HS-27A (cell line): ENCODE measurements at regions not wholly inside any gene's neighbourhood (a gene's known extent, or its start where the extent isn't known, plus 50 kb on each side); places are given as distances from the start of the nearest gene placed in this dataset.

Source experiments
- DNase-seq: peaks from one replicate; pipeline ENCODE4 v3.0.0-alpha.2; 2012; ENCODE audit warnings: low read depth, missing footprints

DNA sequence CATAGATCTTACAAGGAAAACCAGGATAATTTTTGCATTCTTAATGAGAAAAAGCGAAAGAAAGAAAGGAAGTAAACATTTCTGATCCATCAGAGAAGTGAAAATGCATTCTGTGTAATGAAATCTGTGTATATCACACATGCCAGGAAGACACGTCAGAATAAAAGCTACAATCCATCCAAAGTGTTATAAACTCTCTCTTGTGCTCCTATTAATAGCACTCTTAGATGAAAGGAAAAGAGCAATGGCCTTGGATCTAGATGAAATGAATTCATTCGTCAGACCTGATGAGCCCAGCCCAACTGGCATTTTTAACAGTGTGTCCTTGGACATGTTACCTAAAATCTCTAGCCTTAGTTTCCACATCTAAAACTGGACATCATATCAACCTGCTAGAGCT is 885.5 kb downstream of the CDH11 start:
- DNase-seq: no peak

DNA sequence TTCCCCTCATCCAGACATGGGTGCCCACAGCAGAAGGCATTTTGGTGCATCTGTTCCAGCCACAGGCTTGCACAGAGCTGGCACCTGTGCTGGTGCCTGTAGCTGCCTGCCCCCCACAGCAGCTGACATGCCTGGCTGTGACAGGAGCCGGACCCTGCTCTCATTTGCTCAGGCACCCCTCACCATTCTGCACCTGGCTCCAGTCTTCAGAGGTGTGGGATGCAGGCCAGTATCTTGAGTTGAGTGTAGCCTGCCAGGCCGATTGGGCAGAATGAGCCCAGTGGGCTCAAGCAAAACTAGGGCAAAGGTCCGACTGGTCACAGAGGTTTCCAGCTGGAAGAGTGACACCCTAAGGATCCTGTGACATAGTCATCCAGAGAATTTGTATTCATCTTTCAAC is 887.7 kb downstream of the CDH11 start:
- DNase-seq: no peak

DNA sequence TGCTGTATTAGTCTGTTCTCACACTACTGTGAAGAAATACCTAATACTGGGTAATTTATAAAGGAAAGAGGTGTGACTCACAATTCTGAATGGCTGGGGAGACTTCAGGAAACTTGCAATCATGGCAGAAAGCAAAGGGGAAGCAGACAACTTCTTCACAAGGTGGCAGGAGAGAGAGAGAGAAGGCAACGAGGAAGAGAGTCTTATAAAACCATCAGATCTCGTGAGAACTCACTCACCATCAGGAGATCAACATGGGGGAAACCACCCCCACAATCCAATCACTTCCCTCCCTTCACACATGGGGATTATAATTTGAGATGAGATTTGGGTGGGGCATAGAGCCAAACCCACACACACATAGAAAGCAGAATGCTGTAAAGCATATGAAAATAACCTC is 896.2 kb downstream of the CDH11 start:
- no peak for DNase-seq

DNA sequence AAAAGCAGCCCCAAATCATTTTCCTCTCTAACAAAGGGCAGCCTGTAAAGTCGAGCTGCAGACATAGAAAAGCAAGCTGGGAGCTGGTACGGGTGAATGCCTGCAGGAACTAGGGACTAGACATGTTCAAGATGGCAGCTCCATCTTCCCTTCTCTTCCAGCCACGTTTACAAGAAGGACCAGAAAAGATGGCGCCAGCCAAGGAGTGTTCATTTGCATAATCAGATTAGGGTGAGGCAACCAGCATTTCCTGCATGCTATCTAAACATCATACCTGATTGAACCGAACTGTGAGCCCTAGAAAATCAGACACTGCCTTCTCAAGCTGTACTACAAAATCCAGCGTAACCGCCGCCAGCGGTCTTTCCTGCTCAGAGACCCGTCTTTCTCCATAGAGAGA is 896.8 kb downstream of the CDH11 start:
- DNase-seq: no peak

DNA sequence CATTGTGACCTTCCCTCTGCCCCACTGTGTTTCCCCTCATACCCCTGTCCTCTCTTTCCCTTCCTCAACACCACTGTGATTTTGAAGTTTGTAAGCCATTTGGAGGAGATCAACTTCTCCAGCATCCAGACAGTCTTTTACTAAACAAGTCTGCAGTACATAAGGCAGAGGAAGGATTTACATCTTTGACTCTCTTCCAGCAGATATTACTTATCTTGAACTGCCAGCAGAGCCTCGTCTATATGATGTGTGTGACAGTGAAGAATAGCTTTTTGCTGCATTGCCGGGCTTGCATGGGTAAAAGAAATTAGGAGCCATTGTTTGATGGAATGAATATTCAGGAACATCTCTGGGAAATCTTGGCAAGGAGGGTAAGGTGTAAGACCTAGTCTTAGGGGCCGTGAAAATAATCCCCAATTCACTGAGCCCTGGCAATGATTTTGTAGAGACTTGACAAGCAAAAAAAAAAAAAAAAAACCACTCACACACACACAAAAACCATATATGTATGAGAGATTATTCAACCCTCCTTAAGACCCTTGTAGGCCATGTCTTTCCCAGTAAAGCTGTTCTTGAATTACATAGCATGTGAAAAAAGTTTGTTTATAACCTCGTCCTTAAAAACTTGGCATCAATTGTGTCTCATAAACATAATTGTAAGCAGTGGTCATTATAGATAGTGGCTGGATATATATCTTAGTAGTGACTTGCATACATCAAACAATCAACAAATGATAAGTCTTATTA is 903.9 kb downstream of the CDH11 start:
- DNase-seq: no peak

DNA sequence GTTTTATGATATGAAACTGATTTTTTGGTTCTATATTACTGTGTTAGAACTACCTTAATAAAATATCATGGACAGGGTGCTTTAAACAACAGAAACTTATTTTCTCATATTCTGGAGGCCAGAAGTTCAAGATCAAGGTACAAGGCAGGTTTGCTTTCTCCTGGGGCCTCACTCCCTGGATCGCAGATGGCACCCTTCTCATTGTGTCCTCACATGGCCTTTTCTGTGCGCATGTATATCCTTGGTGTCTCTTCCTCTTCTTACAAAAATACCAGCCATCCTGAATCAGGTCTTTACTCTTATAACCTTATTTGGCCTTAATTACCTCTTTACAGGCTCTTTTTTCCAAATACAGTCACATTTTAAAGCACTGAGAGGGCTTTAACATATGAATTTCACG is 906.1 kb downstream of the CDH11 start:
- DNase-seq: no peak

DNA sequence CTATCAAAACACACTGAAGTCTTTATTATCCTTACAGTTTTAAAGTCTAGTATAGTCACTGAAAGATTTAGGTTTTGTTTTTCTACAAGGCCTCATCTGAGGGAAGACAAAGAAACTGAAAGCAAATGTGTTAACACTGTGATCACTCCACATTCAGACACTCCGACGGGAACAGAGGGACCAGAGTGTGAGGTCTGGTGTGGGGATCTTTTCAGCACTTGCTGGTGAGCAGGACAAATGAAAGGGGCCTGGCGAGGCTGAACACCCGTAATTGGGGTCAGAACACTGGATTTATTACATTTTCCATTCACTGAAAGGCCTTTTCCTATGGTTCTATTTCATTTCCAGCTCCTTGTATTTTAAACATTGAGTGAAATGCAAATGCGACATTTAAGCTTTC is 910.5 kb downstream of the CDH11 start:
- DNase-seq: no peak

DNA sequence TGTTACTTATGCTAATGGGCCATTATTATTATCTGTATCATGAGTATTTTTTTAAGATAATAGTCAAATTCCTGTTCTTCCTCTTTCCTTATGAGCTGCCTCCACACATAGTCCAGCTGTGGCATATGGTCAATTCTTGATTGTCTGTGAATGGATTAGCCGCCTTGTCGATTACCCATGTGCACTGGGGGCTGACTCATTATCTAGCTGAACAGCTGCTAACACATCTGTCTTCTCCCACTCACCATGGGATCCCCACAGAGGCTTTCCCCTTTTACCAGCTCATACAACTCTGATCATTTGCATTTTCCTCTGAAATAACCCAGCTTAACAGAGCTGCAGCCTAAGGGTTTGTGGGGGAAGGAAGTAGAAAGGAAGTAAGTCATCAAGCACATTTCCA is 915.0 kb downstream of the CDH11 start:
- no peak for DNase-seq

DNA sequence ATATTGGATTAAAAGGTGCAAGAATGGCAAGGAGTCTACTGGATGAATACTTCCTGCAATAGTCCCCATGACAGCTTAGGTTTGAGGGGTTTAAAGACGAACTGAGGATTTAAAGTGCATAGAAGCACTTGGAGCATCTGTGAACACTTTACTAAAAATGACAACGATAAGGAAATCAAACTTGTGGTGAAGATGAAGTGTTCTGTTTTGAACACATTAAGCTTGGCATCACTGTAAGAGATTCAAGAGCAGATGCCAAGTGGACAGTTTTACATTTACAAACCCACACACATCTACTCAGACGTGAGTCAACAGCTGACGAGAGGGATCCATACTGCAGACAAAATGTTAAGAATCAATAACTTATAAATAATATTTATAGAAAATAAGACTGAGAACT is 918.7 kb downstream of the CDH11 start:
- no peak for DNase-seq

DNA sequence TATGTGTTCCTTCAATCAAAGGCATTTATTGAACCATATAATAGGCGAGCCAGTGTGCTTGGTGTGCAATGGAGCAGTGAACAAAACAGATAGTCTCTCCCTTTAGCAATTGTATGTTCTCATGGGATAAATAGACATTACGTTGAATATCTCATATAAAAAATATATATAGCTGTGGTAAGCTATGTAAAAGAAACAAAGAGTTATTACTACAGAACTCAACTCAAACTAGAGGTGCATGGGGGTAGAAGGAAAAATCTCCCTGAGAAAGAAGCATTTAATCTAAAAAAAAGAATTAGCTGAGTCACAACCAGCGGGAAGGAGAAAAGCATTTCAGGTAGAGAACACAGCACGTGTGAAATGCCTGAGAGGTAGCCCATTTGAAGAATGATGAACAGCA is 919.3 kb downstream of the CDH11 start:
- no peak for DNase-seq

DNA sequence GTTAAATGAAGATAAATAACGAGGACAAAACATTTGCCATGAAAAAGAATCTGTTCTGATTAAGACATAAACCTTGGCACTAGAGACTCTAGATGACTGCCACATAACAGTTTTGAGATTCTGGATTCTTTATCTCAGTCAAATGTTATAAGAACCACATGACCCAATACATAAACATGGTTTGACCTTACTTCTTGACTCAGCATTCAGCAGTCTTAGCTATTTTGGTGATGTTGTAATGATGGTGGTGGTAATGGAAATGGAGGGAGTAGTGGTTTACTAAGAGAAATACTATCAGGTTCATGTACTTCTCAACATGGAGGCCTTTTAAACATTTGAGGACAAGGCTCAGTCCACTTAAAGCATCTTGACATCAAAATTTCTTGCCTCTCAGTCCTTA is 925.4 kb downstream of the CDH11 start:
- DNase-seq: peak; percentile 48

DNA sequence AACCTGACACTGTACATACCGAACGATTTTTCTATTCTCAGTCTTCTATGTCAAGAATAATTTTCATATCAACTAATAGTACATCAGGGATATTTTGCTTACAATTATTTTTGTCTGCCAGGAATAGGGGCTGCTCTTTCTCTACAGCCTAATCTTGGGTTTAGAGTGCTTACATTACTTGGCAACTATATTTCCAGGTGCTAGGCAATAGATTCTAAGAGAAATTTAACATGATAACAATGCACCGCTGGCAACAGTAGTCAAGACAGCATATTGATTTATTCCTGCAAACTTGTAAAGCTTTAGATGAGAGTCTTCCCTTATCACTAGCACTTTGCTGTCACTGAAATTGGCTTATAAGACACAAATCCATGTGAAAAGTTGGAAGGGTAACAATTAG is 935.9 kb downstream of the CDH11 start:
- no peak for DNase-seq

DNA sequence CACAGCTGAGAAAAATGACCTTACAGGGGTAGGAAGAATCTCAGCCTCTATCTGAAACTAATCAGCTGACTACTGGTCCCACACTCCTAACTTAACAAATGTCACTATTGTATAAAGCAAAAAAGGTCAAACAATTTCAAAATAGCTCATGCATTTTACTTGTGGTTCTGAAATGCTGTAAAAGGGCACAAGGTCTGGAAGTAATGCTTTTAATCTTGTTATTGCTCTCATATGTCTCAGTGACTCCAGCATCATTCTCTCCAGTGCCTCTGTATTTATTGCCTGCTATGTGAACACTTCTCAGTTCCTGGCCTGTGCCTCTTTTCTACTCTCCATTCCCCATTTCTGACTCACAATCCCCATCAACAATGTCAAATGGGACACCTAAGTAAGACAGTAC is 937.7 kb downstream of the CDH11 start:
- no peak for DNase-seq

DNA sequence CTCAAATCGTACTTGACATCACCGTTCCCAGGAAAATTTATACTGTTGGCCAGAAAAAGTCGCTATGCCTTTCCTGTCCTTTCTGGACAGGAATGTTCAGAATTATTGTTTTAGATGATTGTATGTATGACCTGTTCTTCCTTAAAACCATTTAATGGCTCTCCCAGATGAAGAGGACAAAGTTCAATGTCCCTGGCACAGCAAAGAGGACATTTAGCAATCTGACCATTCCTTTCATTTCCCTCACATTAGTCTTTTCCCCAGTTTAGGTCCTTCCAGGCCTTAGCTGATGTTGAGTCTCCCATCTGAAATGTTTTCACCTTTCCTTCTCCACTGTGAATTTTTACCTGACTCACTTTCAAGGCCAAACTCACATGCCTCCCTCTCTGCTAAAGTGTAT is 938.9 kb downstream of the CDH11 start:
- no peak for DNase-seq

DNA sequence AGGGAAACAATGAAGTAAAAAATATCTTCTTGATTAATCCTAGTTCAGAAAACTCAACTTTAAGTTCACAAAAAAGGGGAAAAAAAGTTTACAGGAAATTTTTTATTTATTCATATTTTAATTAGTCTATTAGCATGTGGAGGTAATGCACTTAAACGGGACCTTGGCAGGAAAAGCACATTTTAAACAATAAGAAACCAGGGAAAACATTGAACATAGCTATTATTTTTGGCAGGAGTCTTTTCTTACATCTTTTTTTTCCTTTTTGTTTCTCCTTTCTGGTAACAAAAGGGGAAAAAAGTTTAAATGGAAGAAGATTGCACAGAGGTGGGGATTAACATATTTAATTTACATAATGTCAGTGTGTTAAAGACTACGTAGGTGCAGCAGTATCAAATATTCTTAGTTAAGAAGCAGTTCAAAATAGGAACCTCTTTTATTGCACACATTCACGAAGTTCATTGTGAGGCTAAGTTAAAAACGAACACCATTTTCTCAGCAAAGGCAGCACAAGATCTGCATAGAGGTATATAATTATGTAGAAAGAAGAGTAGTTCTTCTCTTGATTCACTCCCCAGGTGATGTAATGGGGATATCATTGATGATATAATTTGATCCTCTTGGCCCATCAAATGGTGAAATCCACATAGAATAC is 940.5 kb downstream of the CDH11 start:
- no peak for DNase-seq

DNA sequence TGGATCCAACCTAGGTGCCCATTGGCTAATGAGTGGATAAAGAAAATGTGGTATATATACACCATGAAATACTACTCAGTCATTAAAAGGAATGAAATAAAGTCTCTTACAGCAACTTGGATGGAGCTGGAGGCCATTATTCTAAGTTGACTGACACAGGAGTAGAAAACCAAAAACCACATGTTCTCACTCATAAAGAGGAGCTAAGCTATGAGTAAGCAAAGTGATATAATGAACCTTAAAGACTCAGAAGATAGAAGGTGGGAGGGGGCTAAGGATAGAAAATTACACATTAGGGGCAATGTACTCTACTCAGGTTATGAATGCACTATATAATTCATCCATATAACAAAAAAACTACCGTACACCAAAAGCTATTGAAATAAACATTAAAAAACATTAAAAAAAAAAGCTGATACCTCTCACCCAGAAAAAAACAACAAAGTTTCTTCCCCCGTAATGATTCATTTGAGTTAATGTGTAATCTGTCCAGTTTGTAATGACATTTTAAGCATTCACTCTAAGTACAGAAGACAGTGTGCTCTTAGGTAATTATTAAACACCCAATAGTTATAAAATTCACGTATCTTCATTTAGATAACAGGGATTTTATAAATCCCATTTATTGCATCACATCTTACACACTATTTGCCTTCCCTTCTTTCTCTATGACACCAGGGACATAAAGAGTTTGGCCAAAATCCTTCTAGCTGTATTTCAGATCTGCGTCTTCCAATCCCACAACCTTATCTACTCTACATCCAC is 941.5 kb downstream of the CDH11 start:
- no peak for DNase-seq

DNA sequence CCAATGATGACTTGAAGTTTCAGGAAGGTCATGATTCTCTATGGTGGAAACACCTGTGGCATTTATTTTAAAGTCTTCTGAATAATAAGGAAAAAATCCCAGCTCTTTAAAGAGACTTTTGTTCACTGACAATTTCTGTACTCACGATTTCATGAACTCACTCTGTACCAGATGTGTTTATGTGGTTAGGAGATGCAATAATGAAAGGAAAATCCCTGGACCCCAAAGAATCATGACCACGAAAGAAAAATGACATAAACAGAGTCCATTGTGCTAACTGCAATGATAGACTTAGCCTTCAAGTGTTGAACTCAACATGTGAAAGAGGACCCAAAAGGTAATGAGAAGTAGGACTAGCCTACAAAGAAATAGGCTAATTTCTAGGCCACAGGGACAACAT is 947.5 kb downstream of the CDH11 start:
- no peak for DNase-seq

DNA sequence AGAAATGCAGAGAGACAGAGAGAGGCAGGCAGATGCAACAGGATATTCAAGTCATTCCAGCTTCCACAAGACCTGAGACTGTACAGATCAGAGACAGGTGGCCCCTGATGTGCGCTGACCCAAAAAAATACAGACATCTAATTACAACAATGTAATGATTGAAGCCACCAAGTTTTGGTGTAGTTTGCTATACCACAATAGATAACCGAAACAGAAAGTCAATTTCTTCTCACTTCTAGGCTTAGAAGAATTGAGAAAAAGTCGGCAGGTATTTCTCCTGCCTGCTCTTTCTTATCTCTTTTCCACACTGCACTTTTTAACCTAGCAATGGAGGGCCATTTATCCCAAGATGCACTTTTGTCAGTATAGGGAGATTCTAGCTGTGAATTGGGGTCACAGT is 949.2 kb downstream of the CDH11 start:
- DNase-seq: no peak

DNA sequence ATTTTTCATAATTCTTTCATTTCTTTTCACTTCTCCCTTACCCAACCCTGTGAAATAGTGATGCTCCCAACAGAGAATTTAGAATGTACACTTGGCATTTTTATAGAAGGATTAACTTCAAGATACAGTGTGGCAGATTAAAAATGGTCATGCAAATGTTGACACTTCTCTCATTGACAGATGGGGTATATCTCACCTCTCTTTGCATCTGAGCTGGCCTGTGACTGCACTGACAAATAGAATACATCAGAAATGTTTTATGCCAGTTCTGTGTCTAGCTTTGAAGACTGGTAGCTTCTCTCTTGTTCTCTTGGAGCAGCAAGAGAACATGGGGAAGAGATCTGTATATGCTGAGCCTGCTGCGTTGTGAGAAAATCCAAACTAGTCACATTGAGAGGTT is 949.6 kb downstream of the CDH11 start:
- no peak for DNase-seq

DNA sequence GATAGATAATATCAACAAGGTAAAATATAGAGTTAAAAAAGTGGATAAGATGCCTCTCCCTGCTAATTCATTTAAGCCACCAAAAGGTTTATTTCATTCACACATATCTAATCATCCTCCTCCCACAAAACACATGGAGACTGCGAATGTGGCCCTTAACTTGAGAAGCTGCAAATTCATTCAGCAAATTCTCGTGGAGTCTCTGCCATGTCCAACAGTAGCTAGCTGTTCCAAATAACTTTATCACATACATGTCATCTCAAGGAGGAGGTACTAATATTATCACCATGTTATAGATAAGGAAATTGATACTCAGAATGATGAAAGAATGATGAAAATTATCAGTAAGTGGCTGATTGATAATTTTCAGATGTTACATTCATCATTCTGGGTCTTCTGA is 950.2 kb downstream of the CDH11 start:
- DNase-seq: no peak

DNA sequence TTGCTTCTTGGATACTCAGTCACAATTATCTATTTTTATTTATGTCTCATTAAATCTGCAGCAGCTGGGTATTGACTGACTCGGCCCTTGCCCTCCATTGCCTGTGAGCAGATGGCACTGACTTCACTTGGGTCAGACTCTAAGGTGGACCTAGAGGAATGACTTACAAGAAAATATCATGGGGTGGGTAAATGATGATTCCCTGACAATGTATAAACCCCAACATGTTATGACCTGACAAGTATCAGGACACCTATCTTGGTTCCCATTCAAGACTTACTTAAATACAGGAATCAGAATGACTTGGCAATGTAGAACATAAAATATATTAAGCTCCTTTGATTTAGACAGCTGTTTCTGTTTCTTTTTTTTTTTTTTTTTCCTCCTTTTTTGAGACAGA is 953.5 kb downstream of the CDH11 start:
- no peak for DNase-seq

DNA sequence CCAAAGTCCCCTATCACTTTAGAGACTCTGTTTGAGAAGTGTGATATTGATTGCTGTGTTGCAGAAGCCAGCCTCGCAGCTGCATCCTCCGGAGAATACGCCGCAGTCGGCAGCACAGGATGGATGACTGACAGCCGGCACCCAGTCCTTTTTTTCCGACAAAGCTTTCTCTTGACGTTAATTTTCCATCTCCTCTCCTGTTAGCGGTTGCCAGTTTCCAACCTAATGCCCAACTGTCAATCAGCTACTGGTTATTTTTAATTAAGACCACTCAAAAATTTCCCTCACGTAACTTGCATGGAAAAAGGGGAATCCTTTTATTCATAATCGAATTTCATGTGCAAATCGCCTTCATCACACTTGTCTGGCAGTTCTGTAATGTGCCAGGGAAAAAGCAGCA is 953.9 kb downstream of the CDH11 start:
- DNase-seq: no peak

DNA sequence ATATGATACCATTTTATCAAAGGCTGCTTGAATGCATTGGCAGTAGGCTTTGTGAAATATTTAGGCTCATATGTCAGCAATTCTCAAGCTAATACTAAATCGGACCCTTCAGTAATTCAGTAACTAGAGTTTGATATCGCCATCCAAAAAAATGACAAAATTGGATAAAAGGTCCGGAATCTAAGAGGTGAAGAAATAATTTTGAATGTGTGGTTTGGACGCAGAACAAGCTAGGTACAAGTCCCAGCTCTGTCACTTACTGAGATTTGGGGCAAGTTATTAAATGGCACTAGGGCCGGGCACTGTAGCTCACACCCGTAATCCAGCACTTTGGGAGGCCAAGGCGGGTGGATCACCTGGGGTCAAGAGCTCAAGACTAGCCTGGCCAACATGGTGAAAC is 956.5 kb downstream of the CDH11 start:
- no peak for DNase-seq
